Mucosa of rectum (tissue), 2 donors: ENCODE measurements at regions not wholly inside any gene's neighbourhood (a gene's known extent, or its start where the extent isn't known, plus 50 kb on each side); places are given as distances from the start of the nearest gene placed in this dataset.

Experiments used
- H3K27ac ChIP-seq, 2 donors: one replicate each; pipeline ENCODE4 v1.7.0; 2013; ENCODE audit warnings: inconsistent platforms in 2 of 2, low read depth in 2 of 2, low read length in 2 of 2
- H3K27me3 ChIP-seq, 2 donors: one replicate each; pipeline ENCODE4 v1.7.0; 2013; ENCODE audit warnings: low read length in 2 of 2; ENCODE audit not compliant: control insufficient read depth in 2 of 2, insufficient read depth in 2 of 2
- H3K36me3 ChIP-seq, 2 donors: one replicate each; pipeline ENCODE4 v1.7.0; 2013; ENCODE audit warnings: low read length in 2 of 2; ENCODE audit not compliant: control insufficient read depth in 2 of 2, insufficient read depth in 2 of 2
- H3K4me1 ChIP-seq, 2 donors: one replicate each; pipeline ENCODE4 v1.7.0; 2013; ENCODE audit warnings: low read length in 2 of 2, mild to moderate bottlenecking in 1 of 2; ENCODE audit not compliant: control insufficient read depth in 2 of 2, insufficient read depth in 2 of 2
- H3K4me3 ChIP-seq, 2 donors: one replicate each; pipeline ENCODE4 v1.7.0; 2013; ENCODE audit warnings: low read length in 2 of 2
- H3K9ac ChIP-seq, 2 donors: one replicate each; pipeline ENCODE4 v1.7.0; 2013; ENCODE audit warnings: low read length in 2 of 2, low read depth in 1 of 2, mild to moderate bottlenecking in 1 of 2
- H3K9me3 ChIP-seq, 2 donors: one replicate each; pipeline ENCODE4 v1.7.0; 2013; ENCODE audit warnings: low read length in 2 of 2; ENCODE audit not compliant: control insufficient read depth in 2 of 2
- donor health status: healthy.
- donor health status: Normal muscosa, but diverticular disease.

GRCh38 chr20:9926476-9926875, 87.6 kb upstream of the PAK5 start:
- no peaks in the 10 kb centered on the region for H3K9me3 ChIP-seq
- no peak overlapping the region for H3K4me3 ChIP-seq
- H3K9ac ChIP-seq = no peak overlapping the region
- no peak overlapping the region for H3K27ac ChIP-seq
- H3K36me3 ChIP-seq = no peaks in the 10 kb centered on the region
- no peaks in the 10 kb centered on the region for H3K4me1 ChIP-seq
- H3K27me3 ChIP-seq = no peaks in the 10 kb centered on the region

GRCh38 chr20:9926007-9926406, 87.1 kb upstream of the PAK5 start:
- H3K27ac ChIP-seq = no peak overlapping the region
- no peak overlapping the region for H3K4me3 ChIP-seq
- H3K27me3 ChIP-seq = no peaks in the 10 kb centered on the region
- H3K9ac ChIP-seq = no peak overlapping the region
- no peaks in the 10 kb centered on the region for H3K36me3 ChIP-seq
- H3K4me1 ChIP-seq = peaks cover 0 to 3% of the 10 kb centered on the region in 2 donors
- H3K9me3 ChIP-seq = no peaks in the 10 kb centered on the region

DNA sequence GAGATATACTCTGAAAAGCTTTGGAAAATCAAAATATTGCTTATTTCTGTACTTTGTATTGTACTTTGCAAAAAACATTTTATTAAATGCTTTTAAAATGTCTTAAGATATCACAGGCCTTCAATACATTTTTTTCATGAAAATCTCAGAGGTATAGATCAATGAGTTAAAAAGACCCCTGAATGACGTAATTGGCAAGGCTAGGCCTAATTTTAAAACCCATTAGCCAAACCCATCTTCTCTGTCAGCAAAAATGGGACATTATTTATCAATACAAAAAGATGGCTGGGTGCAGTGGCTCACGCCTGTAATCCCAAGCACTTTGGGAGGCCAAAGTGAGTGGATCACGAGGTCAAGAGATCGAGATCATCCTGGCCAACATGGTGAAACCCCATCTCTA, 84.8 kb upstream of the PAK5 start:
- H3K36me3 ChIP-seq = no peaks in the 10 kb centered on the region
- no peak overlapping the region for H3K9ac ChIP-seq
- H3K27me3 ChIP-seq = no peaks in the 10 kb centered on the region
- H3K4me1 ChIP-seq = peaks cover 0 to 4% of the 10 kb centered on the region in 2 donors
- H3K27ac ChIP-seq = no peak overlapping the region
- H3K9me3 ChIP-seq = no peaks in the 10 kb centered on the region
- H3K4me3 ChIP-seq = no peak overlapping the region

- no peaks in the 10 kb centered on the region for H3K27me3 ChIP-seq
- H3K9ac ChIP-seq = no peak overlapping the region
- no peaks in the 10 kb centered on the region for H3K36me3 ChIP-seq
- no peak overlapping the region for H3K4me3 ChIP-seq
- H3K4me1 ChIP-seq = peaks cover 0 to 4% of the 10 kb centered on the region in 2 donors
- no peak overlapping the region for H3K27ac ChIP-seq
- no peaks in the 10 kb centered on the region for H3K9me3 ChIP-seq
Measured at GRCh38 chr20:9920866-9921265, 82.0 kb upstream of the PAK5 start.

GRCh38 chr20:9919271-9920014, 80.6 kb upstream of the PAK5 start:
- no peak overlapping the region for H3K27ac ChIP-seq
- H3K9ac ChIP-seq = no peak overlapping the region
- H3K9me3 ChIP-seq = no peaks in the 10 kb centered on the region
- no peak overlapping the region for H3K4me3 ChIP-seq
- no peaks in the 10 kb centered on the region for H3K27me3 ChIP-seq
- no peaks in the 10 kb centered on the region for H3K36me3 ChIP-seq
- H3K4me1 ChIP-seq = peaks cover 0 to 4% of the 10 kb centered on the region in 2 donors

DNA sequence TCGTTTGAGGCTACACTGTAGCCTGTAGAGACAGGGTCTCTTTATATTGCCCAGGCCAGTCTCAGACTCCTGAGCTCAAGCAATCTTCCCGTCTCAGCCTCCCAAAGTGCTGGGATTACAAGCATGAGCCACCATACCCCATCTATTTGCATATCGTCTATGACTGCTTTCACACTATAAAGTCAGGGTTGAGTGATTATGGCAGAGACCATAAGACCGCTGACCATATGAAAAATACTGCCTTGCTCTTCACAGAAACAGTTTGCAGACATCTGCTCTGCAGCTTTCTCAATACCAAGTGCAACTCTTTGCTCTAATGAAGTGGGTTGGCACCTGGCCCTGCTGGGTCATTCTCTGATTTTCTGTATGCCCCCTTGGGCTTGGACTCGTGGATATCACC, 79.5 kb upstream of the PAK5 start:
- H3K9me3 ChIP-seq = no peaks in the 10 kb centered on the region
- H3K36me3 ChIP-seq = no peaks in the 10 kb centered on the region
- no peak overlapping the region for H3K4me3 ChIP-seq

DNA sequence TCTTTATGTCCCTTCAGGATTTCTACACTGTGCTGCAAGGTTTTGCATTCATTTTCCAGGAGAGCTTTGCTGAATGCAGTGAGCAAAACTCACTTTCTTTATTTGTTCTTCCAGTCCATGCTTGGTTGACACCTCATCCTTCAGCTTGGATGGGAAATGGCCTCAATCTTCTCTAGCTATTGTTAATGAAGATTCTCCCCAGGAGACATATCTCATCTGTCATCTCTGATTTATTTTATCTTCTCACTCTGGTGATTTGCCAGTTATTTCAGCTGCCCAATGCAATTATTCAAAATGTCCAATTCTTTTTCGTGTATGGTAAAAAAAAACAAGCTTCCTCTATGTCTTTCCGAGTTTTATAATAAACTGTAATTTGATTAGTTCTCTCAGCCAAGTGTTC, 77.9 kb upstream of the PAK5 start:
- H3K27me3 ChIP-seq = no peaks in the 10 kb centered on the region
- H3K4me1 ChIP-seq = peaks cover 0 to 4% of the 10 kb centered on the region in 2 donors
- H3K36me3 ChIP-seq = no peaks in the 10 kb centered on the region
- no peak overlapping the region for H3K4me3 ChIP-seq
- no peak overlapping the region for H3K27ac ChIP-seq
- no peak overlapping the region for H3K9ac ChIP-seq
- H3K9me3 ChIP-seq = no peaks in the 10 kb centered on the region

More for the DNA sequence above, 79.5 kb upstream of the PAK5 start:
- Histone ChIP-seq H3K27me3 (no peaks in the 10 kb centered on the region), H3K4me1 (peaks cover 0 to 4% of the 10 kb centered on the region in 2 donors), H3K27ac (no peak overlapping the region), H3K9ac (no peak overlapping the region)

DNA sequence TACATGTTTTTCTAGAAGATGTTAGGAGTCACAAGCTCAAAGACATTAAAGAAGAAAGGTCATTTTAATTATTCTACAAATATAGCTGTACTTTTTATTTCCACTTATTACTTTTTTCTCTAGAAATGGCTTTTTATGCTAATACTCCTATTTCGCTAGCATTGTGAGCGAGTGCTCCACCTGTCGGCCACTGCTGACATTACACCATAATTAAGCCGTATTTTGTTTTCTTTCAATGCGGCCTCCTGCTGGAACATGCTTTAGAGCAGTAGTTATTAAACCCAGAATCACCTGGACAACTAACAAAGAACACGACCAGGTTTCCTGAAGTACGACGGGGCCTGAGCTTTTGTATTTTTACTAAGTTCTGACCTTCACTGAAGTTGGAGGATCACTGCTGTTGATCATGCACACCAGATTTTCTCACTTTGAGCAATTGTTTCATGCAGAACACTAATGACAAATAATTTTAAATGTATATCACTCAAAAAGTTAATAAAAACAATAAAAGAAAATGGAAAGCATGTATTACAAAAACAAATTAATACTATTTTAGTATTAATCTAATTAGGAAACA, 74.1 kb upstream of the PAK5 start:
- Histone ChIP-seq H3K27me3 (no peaks in the 10 kb centered on the region), H3K9me3 (no peaks in the 10 kb centered on the region), H3K27ac (no peak overlapping the region), H3K4me1 (no peaks in the 10 kb centered on the region), H3K36me3 (no peaks in the 10 kb centered on the region), H3K9ac (no peak overlapping the region), H3K4me3 (no peak overlapping the region)

GRCh38 chr20:9912290-9912689, 73.4 kb upstream of the PAK5 start:
- Histone ChIP-seq H3K4me1 (no peaks in the 10 kb centered on the region), H3K4me3 (no peak overlapping the region), H3K9ac (no peak overlapping the region), H3K9me3 (no peaks in the 10 kb centered on the region), H3K27ac (no peak overlapping the region), H3K36me3 (no peaks in the 10 kb centered on the region), H3K27me3 (no peaks in the 10 kb centered on the region)

DNA sequence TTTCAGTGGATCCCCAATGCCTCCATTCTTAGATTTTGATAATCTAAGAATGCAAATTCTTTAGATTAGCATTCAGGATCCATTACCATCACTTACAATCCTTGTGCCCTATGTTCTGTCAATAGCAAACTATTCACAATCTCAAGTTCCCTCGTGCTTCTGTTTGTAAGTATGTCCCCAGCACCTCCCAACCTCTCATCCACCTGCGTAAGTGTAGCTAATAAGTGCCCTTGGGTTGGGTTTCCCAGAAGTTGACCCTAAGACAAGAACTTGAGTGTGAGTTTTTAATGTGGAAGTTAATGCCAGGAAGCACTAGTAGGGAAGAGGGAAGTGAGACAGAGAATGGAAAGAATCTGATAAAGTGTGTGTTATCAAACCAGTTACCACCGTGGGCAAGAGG, 72.6 kb upstream of the PAK5 start:
- Histone ChIP-seq H3K9me3 (no peaks in the 10 kb centered on the region), H3K4me1 (no peaks in the 10 kb centered on the region), H3K9ac (no peak overlapping the region), H3K27me3 (no peaks in the 10 kb centered on the region), H3K4me3 (no peak overlapping the region), H3K36me3 (no peaks in the 10 kb centered on the region), H3K27ac (no peak overlapping the region)
